ENCODE measurements at regions not wholly inside any gene's neighbourhood (a gene's known extent, or its start where the extent isn't known, plus 50 kb on each side); places are given as distances from the start of the nearest gene placed in this dataset.

GRCh38 chr6:14309951-14310445 lies 192.4 kb downstream of the CD83 start:
- CTCF ChIA-PET: no interaction called here
- Histone ChIP-seq H3K36me3 (ENCODE audit: control insufficient read depth in 1 of 2, insufficient read depth in 2 of 2, low read length in 2 of 2) (no peaks in the 10 kb centered on the region), H3K9me3 (ENCODE audit: control insufficient read depth in 1 of 2, insufficient read depth in 1 of 2, low read depth in 1 of 2, low read length in 2 of 2) (no peaks in the 10 kb centered on the region), H3K4me1 (ENCODE audit: control insufficient read depth in 1 of 2, insufficient read depth in 2 of 2, low read length in 2 of 2) (no peaks in the 10 kb centered on the region), H3K9me2 (ENCODE audit: insufficient read depth) (no peaks in the 10 kb centered on the region), H3K27ac (ENCODE audit: low read depth, low read length) (no peak overlapping the region), H3K4me3 (replicated peaks in 1 of 2; ENCODE audit: low read depth in 1 of 2, low read length in 2 of 2) (no peak overlapping the region), H2AFZ (ENCODE audit: low read depth, low read length, poor library complexity, severe bottlenecking) (no peak overlapping the region), H4K20me1 (ENCODE audit: insufficient read depth) (no peaks in the 10 kb centered on the region), H3K4me2 (ENCODE audit: low read length) (no peak overlapping the region), H3K9ac (ENCODE audit: low read length) (no peak overlapping the region), H3K27me3 (ENCODE audit: insufficient read depth, low read length) (no peaks in the 10 kb centered on the region), H3K79me2 (ENCODE audit: insufficient read depth, low read length) (no peaks in the 10 kb centered on the region)
- TF ChIP-seq YY1 (IDR thresholded peaks at IDR 0.05; ENCODE audit: extremely low read depth, insufficient replicate concordance, low read depth, low read length): no peak
- TF ChIP-seq EZH2 (IDR thresholded peaks at IDR 0.05): no peak
- TF ChIP-seq CTCF (IDR thresholded peaks at IDR 0.05 in 2 of 3, conservative IDR thresholded peaks at IDR 0.05 in 1 of 3; ENCODE audit: borderline replicate concordance in 1 of 3, insufficient read depth in 1 of 3, low read depth in 2 of 3, low read length in 2 of 3): no peak
- TF ChIP-seq TCF7L2 (IDR thresholded peaks at IDR 0.05; ENCODE audit: borderline replicate concordance, extremely low read depth, insufficient read depth, insufficient read length): no peak
- TF ChIP-seq, protein P1, sequence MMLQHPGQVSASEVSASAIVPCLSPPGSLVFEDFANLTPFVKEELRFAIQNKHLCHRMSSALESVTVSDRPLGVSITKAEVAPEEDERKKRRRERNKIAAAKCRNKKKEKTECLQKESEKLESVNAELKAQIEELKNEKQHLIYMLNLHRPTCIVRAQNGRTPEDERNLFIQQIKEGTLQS (IDR thresholded peaks at IDR 0.05): no peak
- no peak for TF ChIP-seq EGR1 (IDR thresholded peaks at IDR 0.05; ENCODE audit: low read depth)
- TF ChIP-seq, protein P2, sequence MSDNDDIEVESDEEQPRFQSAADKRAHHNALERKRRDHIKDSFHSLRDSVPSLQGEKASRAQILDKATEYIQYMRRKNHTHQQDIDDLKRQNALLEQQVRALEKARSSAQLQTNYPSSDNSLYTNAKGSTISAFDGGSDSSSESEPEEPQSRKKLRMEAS (IDR thresholded peaks at IDR 0.05): no peak
- TF ChIP-seq CBX3 (IDR thresholded peaks at IDR 0.05; ENCODE audit: low read depth): no peak
- no peak for TF ChIP-seq POLR2A (IDR thresholded peaks at IDR 0.05; ENCODE audit: borderline replicate concordance, extremely low read depth, insufficient read depth, insufficient read length)
- TF ChIP-seq SP1 (IDR thresholded peaks at IDR 0.05; ENCODE audit: low read depth): no peak
- no peak for TF ChIP-seq ZNF274 (IDR thresholded peaks at IDR 0.05; ENCODE audit: low read depth, low read length)
- TF ChIP-seq SRF (IDR thresholded peaks at IDR 0.05; ENCODE audit: low read depth): no peak
- ATAC-seq (no peak), DNase-seq (ENCODE audit: low read depth, low spot score) (no peak)
- intact Hi-C loops (cut with micrococcal nuclease): no loop called here
- POLR2A ChIA-PET: no interaction called here
- BruUV-seq (replicated peaks): no TSS peak
- RAD21 ChIA-PET (ENCODE audit: low non-redundant PET in 1 of 2, low total read pairs in 2 of 2, uncharacterized antibody in 2 of 2, unreplicated experiment in 2 of 2): no interaction called here

Measured in HCT116 (cell line).